ENCODE measurements at regions not wholly inside any gene's neighbourhood (a gene's known extent, or its start where the extent isn't known, plus 50 kb on each side); places are given as distances from the start of the nearest gene placed in this dataset.

DNA sequence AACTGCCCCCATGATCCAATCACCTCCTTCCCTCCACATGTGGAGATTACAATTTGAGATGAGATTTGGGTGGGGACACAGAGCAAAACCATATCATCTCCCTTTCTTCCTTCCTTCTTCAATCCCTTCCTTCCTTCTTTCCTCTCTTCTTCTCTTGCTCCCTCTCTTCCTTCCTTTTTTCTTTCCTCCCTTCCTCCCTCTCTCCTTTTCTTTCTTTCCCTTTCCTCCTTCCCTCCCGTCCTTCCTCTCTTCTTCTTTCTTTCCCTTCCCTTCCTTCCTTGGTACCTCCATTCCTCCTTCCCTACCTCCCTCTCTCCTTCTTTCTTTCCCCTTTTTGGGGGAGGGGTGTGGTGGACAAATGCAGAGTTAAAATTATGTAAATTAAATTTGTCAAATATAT is 145.1 kb downstream of the TSHZ3 start:
- Histone ChIP-seq H3K27me3 (ENCODE audit: insufficient read depth, low read length) (no peaks in the 10 kb centered on the region), H2AK5ac (ENCODE audit: insufficient read length, low read length) (no peak overlapping the region), H4K20me1 (ENCODE audit: control insufficient read depth, insufficient read depth, insufficient read length) (no peaks in the 10 kb centered on the region), H3K79me1 (ENCODE audit: insufficient read depth, low read depth, low read length, poor library complexity, severe bottlenecking) (no peaks in the 10 kb centered on the region), H2BK20ac (ENCODE audit: low read depth, low read length, poor library complexity, severe bottlenecking) (no peak overlapping the region), H3K9ac (ENCODE audit: extremely low read depth, insufficient read length, low read length) (no peak overlapping the region), H3K56ac (ENCODE audit: insufficient read length, low read depth, low read length) (no peak overlapping the region), H3K18ac (ENCODE audit: insufficient read length, low read depth, low read length) (no peak overlapping the region), H4K91ac (ENCODE audit: insufficient read length, low read depth, low read length) (no peak overlapping the region), H2BK5ac (ENCODE audit: insufficient read length, low read length) (no peak overlapping the region), H3K79me2 (ENCODE audit: insufficient read depth, low read length) (no peaks in the 10 kb centered on the region), H3K4ac (ENCODE audit: low read depth, low read length) (no peak overlapping the region), H3K4me2 (ENCODE audit: insufficient read depth, insufficient read length, low read length) (no peak overlapping the region), H3K27ac (ENCODE audit: insufficient read length, low read depth, low read length) (no peak overlapping the region), H2BK120ac (ENCODE audit: low read depth, low read length, poor library complexity, severe bottlenecking) (no peak overlapping the region), H2BK15ac (ENCODE audit: low read depth, low read length) (no peak overlapping the region), H3T11ph (ENCODE audit: low read length) (no peak overlapping the region), H3K23me2 (ENCODE audit: insufficient read length, low read depth, low read length, poor library complexity, severe bottlenecking) (no peaks in the 10 kb centered on the region), H3K4me1 (ENCODE audit: insufficient read depth, low read length) (no peaks in the 10 kb centered on the region), H3K9me3 (ENCODE audit: control insufficient read depth, low read depth, low read length) (no peaks in the 10 kb centered on the region), H2AFZ (ENCODE audit: low read length) (no peak overlapping the region), H4K5ac (ENCODE audit: insufficient read length, low read depth, low read length) (no peak overlapping the region), H2BK12ac (ENCODE audit: insufficient read length, low read depth, low read length) (no peak overlapping the region), H3K23ac (ENCODE audit: insufficient read length, low read depth, low read length) (no peak overlapping the region), H4K8ac (replicated peaks; ENCODE audit: insufficient read length, low read depth, low read length) (no peak overlapping the region), H3K14ac (ENCODE audit: insufficient read depth, low read length) (no peak overlapping the region)
- H3K9me3 Mint-ChIP-seq = no peaks in the 10 kb centered on the region; a peak in 1 of 5 replicates
- peak overlapping the region in 1 of 3 experiments; percentile 56; a peak in 1 of 7 replicates for H3K27ac Mint-ChIP-seq
- H3K27me3 Mint-ChIP-seq (ENCODE audit: low read depth) = peaks cover 26% of the 10 kb centered on the region
- DNase-seq = no peak
- H3K36me3 Mint-ChIP-seq (ENCODE audit: insufficient read depth in 1 of 3, low read depth in 3 of 3) = no peaks in the 10 kb centered on the region
- WGBS (ENCODE audit: extremely low coverage, insufficient read length, low lambda C conversion rate) = no CpG with 5 or more reads among the region's 1 CpG
- H3K4me1 Mint-ChIP-seq = no peaks in the 10 kb centered on the region
- TF ChIP-seq, protein P1, sequence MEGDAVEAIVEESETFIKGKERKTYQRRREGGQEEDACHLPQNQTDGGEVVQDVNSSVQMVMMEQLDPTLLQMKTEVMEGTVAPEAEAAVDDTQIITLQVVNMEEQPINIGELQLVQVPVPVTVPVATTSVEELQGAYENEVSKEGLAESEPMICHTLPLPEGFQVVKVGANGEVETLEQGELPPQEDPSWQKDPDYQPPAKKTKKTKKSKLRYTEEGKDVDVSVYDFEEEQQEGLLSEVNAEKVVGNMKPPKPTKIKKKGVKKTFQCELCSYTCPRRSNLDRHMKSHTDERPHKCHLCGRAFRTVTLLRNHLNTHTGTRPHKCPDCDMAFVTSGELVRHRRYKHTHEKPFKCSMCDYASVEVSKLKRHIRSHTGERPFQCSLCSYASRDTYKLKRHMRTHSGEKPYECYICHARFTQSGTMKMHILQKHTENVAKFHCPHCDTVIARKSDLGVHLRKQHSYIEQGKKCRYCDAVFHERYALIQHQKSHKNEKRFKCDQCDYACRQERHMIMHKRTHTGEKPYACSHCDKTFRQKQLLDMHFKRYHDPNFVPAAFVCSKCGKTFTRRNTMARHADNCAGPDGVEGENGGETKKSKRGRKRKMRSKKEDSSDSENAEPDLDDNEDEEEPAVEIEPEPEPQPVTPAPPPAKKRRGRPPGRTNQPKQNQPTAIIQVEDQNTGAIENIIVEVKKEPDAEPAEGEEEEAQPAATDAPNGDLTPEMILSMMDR (conservative IDR thresholded peaks at IDR 0.05) = no peak
- no peak overlapping the region for H3K4me3 Mint-ChIP-seq

Measured in H9 (cell line).